Breast epithelium (tissue), 3 donors: ENCODE measurements at regions not wholly inside any gene's neighbourhood (a gene's known extent, or its start where the extent isn't known, plus 50 kb on each side); places are given as distances from the start of the nearest gene placed in this dataset.

Experiments
- POLR2A ChIP-seq: fragments of 450-650 bp; IDR thresholded peaks from one replicate; pipeline ENCODE4 v1.6.1; 2016; ENCODE audit warnings: antibody characterized with exemption, mild to moderate bottlenecking, moderate library complexity
- TF ChIP-seq, protein P1 (sequence below), 3 donors: fragments of 450-650 bp; IDR thresholded peaks; one replicate each; pipeline ENCODE4 v1.5.1; 2016 to 2017; ENCODE audit warnings: antibody characterized with exemption in 3 of 3, mild to moderate bottlenecking in 3 of 3, moderate library complexity in 3 of 3

DNA sequence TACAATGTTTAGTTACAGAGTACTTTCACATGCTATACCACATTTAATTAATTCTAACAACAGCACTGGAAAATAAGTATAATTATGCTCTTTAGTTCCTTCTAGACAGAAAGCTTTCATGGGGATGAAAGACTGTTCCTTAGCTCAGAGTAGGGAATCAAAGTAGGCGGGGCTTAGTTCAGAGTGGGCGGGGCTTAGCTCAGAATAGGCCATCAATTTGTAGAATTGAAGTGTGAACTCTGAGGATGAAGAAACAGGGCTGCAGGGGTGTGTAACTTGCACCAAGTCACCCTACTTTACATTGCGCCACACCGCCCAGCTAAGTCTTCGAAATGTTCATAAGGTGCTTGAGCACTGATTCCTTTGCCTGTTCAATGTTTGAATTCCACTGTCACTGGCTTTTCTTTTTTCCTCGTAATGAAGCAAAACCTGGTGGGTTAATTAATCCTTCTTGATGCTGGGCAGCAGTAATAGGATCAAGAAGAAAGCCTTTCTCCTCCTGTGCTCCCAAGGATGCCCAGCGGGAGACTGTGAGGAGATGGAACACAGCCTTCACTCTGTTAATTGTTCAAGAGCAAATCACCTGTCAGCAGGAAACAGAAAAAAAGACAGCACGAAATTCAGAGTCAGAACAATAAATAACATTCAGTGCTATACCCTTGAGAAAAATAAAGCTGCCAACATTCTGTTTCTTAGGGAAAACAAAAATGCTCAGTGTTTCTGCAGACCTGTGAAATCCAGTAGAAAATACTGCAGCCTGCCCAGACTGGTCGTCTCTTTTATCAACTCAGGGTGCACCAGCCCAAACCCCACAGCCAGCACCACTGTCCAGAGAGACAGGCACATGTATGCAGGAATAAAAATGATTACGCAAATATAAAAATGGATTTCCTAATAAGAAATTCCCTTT lies 66.5 kb upstream of the CAMK1G start:
- TF ChIP-seq, protein P1, sequence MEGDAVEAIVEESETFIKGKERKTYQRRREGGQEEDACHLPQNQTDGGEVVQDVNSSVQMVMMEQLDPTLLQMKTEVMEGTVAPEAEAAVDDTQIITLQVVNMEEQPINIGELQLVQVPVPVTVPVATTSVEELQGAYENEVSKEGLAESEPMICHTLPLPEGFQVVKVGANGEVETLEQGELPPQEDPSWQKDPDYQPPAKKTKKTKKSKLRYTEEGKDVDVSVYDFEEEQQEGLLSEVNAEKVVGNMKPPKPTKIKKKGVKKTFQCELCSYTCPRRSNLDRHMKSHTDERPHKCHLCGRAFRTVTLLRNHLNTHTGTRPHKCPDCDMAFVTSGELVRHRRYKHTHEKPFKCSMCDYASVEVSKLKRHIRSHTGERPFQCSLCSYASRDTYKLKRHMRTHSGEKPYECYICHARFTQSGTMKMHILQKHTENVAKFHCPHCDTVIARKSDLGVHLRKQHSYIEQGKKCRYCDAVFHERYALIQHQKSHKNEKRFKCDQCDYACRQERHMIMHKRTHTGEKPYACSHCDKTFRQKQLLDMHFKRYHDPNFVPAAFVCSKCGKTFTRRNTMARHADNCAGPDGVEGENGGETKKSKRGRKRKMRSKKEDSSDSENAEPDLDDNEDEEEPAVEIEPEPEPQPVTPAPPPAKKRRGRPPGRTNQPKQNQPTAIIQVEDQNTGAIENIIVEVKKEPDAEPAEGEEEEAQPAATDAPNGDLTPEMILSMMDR (IDR thresholded peaks at IDR 0.05), result no peak
- no peak for TF ChIP-seq POLR2A
